Femur (tissue), 1 donor: ENCODE measurements at regions not wholly inside any gene's neighbourhood (a gene's known extent, or its start where the extent isn't known, plus 50 kb on each side); places are given as distances from the start of the nearest gene placed in this dataset.

Experiments
- DNase-seq: peaks from one replicate; pipeline ENCODE4 v3.0.0-alpha.2; 2017

DNA sequence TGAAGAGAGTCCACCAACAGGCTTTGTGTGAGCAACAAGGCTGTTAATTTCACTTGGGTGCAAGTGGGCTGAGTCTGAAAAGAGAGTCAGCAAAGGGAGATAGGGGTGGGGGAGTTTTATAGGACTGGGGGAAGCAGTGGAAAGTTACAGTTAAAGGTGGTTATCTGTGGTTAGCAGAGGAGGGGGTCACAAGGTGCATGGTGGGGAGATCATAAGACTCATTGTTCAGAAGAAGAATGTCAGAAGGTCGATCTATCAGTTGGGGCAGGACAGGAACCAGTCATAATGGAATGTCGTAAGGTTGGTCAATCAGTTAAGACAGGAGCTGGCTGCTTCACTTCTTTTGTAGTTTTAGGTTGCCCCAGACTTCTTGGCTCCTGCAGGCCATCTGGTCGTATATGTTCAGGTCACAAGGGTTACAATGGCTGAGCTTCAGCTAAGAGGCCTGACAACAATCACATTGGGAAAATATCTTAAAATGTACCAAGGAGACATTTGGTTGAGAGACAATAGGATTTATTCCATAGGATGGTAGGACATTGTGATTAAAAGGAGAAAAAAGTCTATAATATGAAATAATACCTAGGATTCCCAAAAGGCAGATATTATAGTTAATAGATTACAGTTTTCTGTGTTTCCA lies 356.4 kb downstream of the ANKRD7 start:
- DNase-seq: no peak

DNA sequence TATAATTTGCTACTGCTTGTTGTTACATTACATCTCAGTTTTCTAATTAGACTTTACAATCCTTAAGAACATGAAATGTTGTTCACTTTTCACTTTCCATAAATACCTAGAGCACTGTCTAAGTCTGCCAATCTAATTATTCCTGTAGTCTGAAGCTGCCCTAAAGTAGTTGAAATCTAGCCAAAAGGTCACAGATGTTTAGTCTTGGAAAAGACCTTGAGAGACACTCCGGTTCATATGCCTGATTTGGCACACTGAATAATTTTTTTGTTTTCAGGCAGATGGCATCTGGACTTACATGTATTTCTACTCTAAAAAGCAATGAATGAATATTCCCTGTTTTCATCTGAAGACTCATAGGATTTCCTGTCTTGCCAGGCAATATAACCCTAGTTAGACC lies 359.1 kb downstream of the ANKRD7 start:
- DNase-seq: no peak

DNA sequence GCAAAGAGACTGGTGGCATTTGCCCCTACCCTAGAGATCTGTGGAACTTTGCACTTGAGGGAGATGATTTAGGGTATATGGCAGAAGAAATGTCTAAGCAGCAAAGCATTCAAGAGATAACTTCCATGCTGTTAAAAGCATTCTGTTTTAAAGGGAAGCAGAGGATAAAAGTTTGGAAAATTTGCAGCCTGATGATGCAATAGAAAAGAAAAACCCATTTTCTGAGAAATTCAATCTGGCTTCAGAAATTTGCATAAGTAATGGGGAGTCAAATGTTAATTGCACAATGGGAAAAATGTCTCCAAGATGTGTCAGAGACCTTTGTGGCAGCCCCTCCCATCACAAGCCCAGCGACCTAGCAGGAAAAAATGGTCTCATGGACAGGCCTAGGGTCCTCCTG lies 361.7 kb downstream of the ANKRD7 start:
- no peak for DNase-seq

DNA sequence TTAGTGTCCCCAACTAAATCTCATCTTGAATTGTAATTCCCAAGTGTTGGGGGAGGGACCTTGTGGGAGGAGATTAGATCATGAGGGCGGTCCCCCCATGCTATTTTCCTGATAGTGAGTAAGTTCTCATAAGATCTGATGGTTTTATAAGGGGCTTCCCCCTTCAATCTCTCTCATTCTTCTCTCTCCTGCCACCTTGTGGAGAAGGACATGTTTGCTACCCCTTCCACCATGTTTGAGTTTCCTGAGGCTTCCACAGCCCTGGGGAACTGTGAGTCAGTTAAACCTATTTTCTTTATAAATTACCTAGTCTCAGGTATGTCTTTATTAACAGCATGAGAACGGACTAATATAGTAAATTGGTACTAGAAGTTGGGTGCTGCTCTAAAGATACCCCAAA lies 365.6 kb downstream of the ANKRD7 start:
- DNase-seq: no peak

DNA sequence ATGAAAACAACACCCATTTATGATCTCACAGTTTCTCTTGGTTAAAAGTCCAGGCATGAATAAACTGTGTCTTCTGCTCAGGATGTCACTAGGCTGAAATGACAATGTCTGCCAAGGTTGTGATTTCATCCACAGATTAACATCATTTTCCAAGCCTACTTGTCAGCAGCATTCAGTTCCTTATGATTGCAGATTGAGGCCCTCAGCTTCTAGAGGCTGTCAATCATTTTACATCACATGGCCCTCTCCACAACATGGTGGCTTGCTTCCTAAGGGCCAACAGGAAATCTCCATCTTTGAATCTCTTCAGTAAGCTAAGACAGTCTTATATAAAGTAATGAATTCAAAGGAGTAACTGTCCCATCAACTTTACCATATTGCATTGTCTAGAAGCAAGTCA lies 377.6 kb downstream of the ANKRD7 start:
- DNase-seq: no peak

DNA sequence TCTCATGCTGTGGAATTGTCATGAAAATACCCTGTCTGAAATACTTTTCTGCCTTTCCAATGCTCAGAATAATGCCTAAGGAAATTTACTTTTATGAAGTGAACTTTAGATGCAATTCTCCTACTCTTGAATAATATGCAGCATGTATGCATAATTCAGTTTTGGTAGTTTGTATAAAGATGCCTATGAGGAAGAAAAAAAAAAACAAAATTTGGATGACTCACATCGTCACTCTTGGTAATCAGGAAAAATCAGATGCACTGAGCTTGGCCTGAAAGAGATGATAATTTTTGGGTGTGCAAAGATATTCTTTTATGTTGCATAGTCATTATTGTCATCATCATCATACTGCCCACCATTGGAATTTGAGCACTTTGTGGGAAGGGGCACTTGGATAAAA lies 382.1 kb downstream of the ANKRD7 start:
- DNase-seq: no peak

DNA sequence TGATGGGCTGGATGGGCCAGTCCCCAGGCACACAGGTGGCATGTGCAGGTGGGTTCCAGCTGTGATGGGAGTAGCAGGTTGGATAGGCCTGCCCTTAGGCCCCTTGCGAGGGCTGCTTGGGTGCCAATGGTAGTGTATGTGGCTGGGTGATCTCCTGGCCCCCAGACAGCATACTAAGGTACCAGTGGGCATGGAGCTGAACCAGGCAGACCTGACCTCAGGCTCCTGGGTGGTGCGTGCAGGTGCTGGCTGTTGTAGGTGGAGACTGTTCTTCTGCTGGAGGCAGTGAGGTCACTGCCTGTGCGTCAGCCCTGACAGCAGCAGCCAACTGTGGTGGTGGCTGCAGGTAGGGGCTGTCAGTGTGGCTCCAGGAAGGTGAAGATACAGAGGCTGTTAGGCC lies 384.7 kb downstream of the ANKRD7 start:
- no peak for DNase-seq

DNA sequence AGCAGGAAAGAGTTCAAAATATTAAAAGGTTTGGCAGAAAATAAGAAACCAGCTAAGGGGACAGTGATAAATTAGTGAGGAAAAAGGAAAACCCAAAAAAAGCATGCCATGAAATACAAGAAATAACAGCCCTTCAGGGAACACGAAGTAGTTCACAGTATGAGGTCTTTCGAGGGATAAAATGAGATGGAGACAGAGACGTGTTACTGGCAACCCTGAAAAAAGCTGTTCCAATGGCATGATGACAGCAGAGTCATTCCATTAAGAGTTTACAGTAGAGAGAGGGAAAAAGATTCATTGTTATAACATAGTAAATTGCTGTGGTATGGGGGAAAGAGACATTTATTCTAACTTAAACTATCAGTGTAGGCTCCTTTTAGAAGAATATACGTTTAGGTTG lies 391.2 kb downstream of the ANKRD7 start:
- no peak for DNase-seq

DNA sequence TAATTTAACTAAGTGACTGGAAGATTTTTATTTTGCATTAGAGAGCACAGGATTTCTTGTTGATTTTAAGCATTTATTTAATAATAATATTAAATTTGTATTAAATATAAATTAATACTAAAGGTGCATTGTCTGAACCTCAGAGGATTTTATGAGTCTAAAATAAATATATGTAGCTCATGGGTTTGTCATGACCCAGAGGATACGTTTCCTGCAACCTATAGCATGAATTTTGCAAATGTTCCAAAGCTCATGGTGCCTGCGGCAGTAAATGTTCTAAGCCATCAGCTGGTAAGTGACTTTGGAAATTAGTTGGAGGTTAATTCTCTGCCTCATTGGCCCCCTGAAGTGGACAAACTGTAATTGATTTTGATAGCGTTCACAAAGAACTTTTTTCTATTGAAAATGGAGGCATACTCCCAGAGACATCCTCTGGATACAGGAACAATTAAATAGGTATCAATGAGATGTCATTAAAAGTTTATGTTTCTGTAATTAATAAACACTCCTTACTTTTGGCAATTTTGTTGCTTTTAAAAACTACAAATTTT lies 397.4 kb downstream of the ANKRD7 start:
- DNase-seq: no peak

DNA sequence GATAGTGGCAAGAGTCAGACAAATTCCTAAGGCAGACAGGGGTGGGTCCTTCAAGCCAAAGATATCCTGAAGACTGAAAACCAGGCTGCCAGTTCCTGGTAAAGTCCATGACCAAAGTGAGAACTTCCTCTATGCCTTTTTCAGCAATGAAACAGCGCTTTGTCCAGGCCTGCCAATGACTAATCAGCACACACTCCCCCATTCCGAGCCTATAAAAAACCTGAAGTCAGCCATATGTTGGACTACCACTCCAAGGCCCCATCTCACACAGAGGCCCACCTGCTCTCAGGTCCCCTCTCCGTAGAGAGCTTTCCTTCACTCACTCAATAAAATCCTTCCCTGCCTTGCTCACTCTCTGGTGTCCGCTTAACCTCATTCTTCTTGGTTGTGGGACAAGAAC lies 402.2 kb downstream of the ANKRD7 start:
- DNase-seq: no peak

DNA sequence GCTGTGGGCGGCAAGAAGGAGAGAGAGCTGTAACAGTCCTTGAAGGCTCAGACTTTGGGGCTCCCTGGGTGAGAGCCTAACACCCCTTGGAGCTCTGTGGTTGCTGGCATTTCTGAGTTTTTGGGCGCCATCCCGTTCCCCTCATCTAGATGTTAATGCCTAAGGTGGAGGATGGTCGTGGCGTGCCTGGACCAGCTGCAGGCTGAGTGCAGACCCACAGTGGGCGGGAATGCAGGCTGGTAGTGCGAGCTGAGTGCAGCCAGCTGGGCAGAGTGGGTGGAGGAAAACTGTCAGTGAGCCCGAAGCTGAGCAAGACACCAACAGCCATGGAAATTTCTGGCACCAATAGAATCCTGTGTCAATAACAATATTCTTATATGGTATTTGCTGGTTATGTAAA lies 403.0 kb downstream of the ANKRD7 start:
- no peak for DNase-seq

DNA sequence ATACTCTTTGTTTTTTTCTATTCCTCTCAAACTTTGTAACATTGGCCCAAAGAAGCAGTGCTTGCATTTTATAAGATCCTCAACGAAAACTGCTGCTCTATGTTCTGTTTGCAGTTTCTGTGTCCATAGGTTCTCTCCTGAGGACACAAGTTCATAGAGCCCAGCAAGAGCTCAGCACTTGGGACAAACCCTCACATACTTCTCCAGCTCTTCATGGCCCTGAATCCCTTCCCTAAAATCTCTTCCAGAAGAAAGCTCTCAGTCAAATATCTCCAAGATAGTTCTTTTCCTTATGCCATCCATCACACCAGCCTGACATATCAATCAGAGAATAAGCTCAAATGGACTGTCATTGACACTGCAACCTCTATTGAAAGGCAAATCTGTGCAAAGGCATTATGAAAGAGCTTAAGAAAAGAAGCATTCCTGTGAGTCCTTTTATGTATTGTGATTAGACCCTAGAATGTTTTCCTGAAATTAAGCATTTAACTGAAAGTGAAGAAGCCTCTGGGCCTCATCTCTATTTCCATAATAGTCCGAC lies 405.5 kb downstream of the ANKRD7 start:
- no peak for DNase-seq

DNA sequence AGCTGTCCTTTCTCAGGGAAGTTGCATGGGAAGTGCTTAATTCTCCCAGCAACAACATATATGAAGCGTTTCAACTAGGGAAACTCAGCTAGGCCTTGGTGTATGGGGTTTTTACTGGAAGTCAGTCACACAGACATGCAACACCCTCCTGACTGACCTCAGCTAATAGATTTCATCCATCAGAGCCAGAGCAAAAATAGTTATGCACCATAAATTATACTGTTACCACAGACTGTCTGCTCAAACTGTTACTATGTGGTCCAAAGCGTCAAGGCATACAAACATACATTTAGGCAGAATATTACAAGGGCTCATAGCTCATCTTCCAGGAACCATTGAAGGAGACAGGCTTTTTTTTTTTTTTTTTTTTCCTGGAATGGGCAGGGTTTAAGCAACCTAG lies 417.9 kb downstream of the ANKRD7 start:
- DNase-seq: no peak

DNA sequence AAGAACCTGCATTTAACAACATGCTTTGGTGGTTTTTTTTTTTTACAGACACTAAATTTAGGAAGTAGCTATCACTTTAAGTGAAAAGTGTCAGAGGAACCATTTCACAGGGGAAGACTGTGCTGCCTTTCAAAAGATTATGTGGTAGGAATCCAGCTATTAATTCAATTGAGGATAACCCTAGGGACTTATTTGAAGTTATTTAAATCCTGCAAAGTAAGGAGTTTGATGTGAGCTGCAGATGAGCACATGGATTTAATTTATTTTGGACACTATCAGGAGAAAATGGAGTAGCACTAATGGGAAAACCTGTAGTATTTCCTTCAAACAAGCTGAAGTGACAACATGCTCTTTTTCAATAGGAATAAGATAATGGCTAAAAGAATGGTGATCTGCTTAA lies 419.8 kb downstream of the ANKRD7 start:
- DNase-seq: no peak

DNA sequence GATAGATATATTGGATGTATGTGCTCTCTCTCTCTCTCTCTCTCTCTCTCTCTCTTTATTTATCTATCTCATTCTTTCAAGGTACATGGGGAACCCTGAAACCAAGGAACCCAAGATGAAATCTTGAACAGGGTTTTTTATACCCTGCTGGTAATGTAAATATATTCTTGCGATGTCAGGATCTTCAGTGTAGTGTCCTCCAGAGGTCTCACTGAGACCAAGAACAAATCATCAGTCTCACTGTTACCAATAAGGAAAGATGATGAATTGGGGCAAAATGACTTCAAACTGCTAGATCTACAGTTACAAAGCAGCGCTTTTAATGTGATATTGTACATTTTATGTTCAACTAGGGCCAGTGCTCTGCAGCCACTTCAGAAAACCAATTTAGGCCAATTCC lies 423.5 kb downstream of the ANKRD7 start:
- DNase-seq: no peak

DNA sequence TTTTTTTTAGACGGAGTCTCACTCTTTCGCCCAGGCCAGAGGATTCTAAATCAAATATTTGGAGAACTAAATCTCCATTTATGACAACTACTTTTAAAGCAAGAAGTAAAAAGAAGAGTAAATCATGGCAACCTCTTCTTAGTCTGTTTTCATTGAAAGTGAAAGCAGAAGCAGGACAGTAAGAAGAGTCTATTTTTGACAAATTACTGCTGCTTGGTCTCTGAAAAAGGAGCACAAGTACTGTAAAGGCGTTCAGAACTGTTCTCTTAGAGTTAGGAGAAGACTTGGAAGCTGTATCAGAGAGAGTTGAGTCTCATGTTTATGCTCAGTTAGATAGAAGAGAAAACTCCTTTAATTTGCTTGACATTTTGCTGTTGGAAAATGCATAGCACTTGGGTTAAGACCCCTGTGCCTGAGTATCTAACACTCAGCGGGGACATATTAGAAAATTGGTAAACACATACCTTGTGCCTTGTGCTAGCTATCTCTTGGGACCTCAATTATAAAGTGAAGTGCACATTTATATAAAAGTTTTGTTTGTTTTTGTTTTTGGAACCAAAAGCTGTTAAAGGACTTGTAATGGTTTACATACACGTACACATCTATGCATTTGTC lies 433.0 kb downstream of the ANKRD7 start:
- DNase-seq: no peak

DNA sequence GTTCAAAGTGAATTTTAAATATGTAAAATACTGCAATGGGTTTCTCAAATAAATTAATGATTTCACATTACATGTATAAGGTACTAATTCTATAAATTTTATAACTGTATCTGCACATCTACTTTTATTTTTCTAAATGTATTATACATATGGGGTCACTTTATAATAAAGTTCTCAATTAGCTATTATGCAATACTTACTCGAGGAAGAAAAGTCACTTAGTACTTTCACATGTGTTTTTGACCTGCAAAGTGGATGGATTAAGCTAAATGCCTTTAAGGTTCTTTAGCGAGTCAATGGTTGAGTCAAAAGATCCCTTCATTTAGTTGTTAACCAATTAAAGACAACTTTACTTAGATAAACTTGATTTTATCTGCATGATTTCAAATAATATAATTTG lies 437.8 kb downstream of the ANKRD7 start:
- DNase-seq: no peak

DNA sequence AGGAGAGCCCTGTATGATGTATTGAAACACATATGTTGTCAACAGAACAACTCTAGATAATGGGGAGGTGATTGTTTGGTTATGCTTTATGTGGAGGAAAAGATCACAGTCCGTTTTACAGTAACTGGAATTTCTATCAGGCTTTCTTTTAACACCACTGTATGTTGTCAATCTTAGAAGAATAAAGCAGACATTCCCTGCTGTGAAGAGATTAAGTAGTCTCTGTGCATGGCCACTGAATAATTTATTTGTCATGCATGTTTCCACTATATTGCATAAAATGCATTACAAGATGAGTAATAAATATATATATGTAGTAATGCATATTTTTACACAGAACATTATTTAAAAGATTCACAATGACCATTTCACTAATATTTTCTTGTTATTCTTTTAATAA lies 440.0 kb downstream of the ANKRD7 start:
- no peak for DNase-seq

DNA sequence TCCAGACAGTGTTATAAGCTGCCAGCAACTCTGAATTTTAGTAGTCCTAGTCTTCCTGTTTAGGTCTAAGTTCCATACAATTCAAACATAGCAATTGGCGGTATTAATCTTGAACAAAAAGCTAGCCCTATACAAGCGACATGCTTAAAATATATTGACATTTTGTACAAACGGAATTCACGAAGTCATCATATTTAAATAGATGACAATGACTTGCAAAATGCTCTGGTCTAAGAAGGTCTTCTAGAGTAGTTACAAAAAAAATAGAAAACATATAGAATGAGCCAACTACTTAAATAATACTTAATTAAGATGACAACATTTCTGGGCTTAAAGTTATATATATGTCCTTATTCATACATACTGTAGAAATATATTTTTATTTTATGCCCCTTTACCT lies 446.6 kb downstream of the ANKRD7 start:
- DNase-seq: no peak

DNA sequence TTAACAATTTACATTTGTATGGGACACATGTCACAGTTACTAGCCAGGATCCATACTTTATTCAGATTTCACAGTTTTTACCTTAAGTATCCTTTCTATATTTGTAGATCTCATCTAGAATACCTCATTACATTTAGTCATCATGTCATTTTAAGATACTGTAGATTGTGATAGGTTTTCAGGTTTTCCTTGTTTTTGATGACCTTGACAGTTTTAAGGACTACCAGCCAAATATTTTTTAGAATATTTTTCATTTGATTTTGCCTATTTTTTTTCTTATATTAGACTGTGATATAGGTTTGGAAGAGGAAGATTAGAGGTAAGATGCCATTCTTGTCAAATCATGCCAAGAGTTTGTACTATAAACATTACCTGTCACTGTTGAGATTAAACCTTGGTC lies 460.3 kb downstream of the ANKRD7 start:
- DNase-seq: no peak

DNA sequence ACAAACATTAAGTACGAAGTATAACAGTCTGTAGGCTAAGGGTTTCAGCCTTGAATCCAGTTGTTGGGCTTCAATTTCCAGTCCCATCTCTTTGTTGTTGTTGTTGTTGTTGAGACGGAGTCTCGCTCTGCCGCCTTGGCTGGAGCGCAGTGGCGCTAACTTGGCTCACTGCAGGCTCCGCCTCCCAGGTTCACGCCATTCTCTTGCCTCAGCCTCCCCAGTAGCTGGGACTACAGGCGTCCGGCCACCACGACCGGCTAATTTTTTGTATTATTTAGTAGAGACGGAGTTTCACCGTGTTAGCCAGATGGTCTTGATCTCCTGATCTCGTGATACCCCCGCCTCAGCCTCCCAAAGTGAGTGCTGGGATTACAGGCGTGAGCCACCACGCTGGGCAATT lies 464.9 kb downstream of the ANKRD7 start:
- DNase-seq: no peak

DNA sequence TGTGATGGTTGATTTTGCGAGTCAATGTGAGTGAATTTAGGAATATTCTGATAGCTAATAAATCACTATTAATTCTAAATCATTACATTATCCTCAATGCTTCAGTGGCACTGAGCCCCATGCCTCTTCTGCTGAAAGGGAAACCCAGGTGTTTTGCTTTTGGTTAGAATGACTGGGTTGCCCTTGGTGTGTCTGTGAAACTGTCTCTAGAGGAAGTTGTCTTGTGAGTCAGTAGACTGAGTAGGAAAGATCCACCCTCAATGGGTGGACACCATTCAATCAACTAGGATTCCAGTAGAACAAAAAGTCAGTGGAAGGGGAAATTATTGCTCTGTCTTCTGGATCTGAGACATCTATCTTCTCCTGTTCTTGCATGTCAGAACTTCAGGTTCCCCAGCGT lies 472.4 kb downstream of the ANKRD7 start:
- DNase-seq: no peak

DNA sequence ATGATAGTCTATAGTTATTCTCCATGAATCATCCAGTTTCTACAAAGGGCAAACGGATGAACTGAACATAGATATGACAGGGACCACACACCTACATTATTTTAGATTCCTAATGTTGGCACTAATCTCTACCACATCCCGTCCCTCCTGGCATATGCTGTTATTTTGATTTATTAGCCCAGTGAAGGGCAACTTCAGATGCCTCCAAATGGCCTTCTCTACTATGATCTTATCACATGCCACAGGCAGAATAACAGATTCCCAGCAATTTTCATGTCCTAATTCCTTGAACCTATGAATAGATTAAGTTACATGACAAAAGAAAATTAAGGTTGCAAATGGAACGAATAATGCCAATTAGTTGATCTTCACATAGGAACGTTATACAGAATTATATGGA lies 474.7 kb downstream of the ANKRD7 start:
- no peak for DNase-seq

DNA sequence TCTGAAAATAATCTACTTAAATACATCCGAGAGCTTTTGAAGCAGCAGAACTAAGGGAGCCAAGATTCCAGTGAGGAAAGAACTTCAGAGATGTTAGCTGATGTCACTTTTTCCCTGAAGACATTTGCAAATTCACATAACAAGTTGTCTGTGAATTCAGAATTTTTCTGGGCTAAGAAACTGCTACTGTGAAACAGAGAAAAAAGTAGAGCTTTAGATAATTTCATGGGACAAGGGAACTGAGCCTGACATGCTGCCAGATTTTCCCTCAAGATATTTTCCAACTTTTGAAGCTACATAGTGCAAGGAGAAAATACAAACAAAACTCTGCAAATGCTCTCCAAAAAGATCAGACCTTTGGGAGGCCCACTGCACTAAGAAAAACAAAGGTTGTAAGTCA lies 484.2 kb downstream of the ANKRD7 start:
- DNase-seq: peak; percentile 19

DNA sequence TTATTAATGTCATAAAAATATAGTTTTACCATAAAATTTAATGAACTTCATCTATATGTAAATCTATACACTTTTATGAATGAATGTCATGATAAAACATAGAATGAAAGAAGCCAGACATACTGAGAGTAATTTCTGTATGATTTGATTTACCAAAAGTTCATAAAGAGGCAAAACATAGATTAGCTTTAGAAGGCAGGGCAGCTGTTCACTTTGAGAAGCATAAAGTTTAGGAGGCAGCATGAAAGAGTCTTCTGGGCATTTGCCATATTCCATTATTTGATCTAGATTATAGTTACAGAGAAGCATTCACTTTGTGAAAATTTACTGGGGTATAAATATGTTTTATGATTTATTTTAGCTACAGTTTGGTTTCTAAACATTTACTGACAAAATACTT lies 487.2 kb downstream of the ANKRD7 start:
- no peak for DNase-seq
